ENCODE measurements at regions not wholly inside any gene's neighbourhood (a gene's known extent, or its start where the extent isn't known, plus 50 kb on each side); places are given as distances from the start of the nearest gene placed in this dataset.
"Not testable (repeated sequence)": the region's sequence is repeated elsewhere in the genome, so short reads cannot be mapped to it uniquely, and the experiment has no call there.

DNA sequence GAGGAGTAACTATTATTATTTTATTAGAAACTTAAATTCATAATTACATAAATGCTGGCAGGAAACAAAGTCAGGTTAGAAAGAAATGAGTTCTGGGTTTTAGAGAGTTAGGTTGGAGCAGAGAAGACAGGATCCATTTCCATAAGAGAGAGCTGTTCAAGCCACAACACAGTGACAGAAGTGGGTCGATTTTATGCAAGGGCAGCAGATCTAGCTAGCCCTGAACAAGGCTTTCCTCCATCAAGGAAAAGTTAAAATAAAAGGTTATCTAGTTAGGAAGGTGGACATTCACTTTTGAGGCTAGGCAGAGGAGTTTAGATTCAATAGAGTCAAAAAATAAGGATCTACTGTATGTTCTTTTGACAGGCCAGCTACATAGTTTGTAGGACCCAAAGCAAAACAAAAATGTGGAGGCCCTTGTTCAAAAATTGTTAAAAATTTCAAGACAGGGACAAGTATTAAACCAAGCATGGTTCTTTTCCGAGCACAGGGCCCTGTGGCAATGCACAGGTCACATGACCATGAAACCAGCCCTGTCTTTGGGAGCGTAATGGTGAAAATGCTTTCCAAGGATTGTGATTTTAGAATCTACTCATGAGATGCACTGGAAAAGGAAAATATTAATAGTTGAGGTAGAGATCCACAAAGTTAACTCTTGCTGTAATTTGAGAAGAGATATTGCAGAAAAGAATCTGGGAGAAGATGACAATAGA, 91.2 kb upstream of the CREB1 start:
- Mint-ChIP-seq H3K27me3 (peaks cover 2% of the 10 kb centered on the region), H3K9me3 (ENCODE audit: insufficient read depth) (peaks cover 3% of the 10 kb centered on the region), H3K4me1 (no peaks in the 10 kb centered on the region), H3K27ac (no peak overlapping the region), H3K4me3 (no peak overlapping the region)
- Histone ChIP-seq H3K79me2 (ENCODE audit: control insufficient read depth, insufficient read depth, low read length) (no peaks in the 10 kb centered on the region), H3K27ac (ENCODE audit: low read length in 2 of 2) (no peak overlapping the region), H4K20me1 (ENCODE audit: control insufficient read depth, insufficient read depth, low read length, poor library complexity, severe bottlenecking) (no peaks in the 10 kb centered on the region), H3K9ac (ENCODE audit: low read length) (no peak overlapping the region), H3K27me3 (replicated peaks in 1 of 4; ENCODE audit: control extremely low read depth in 1 of 4, control insufficient read depth in 3 of 4, insufficient read depth in 4 of 4, low read length in 3 of 4) (no peaks in the 10 kb centered on the region), H3K9me3 (ENCODE audit: control extremely low read depth in 1 of 3, control insufficient read depth in 2 of 3, insufficient read depth in 1 of 3, low read length in 2 of 3) (no peaks in the 10 kb centered on the region), H3K4me2 (replicated peaks; ENCODE audit: low read depth, low read length, poor library complexity, severe bottlenecking) (no peak overlapping the region), H2AFZ (ENCODE audit: insufficient read depth, low read depth, low read length, poor library complexity, severe bottlenecking) (no peak overlapping the region), H3K4me3 (ENCODE audit: control extremely low read depth in 1 of 5, extremely low read depth in 1 of 5, insufficient read depth in 1 of 5, low read depth in 2 of 5, low read length in 4 of 5) (no peak overlapping the region), H3K4me1 (ENCODE audit: control insufficient read depth in 2 of 2, insufficient read depth in 2 of 2, low read length in 2 of 2) (no peaks in the 10 kb centered on the region), H3K36me3 (replicated peaks in 1 of 2; ENCODE audit: control extremely low read depth in 1 of 2, control insufficient read depth in 1 of 2, extremely low read depth in 1 of 2, insufficient read depth in 2 of 2, low read length in 1 of 2) (no peaks in the 10 kb centered on the region)
- DNase-seq, result no peak
- ChIA-PET CTCF (no interaction called here), POLR2A (no interaction called here)
- WGBS (ENCODE audit: insufficient coverage), result 86% methylated on average over 3 of the region's 3 CpGs
- TF ChIP-seq EZH2 (IDR thresholded peaks at IDR 0.05; ENCODE audit: borderline replicate concordance, insufficient read depth, low read depth, low read length, poor library complexity, severe bottlenecking), result no peak
- no peak for ATAC-seq (ENCODE audit: low read depth)
- intact Hi-C loops (cut with micrococcal nuclease), result no loop called here

DNA sequence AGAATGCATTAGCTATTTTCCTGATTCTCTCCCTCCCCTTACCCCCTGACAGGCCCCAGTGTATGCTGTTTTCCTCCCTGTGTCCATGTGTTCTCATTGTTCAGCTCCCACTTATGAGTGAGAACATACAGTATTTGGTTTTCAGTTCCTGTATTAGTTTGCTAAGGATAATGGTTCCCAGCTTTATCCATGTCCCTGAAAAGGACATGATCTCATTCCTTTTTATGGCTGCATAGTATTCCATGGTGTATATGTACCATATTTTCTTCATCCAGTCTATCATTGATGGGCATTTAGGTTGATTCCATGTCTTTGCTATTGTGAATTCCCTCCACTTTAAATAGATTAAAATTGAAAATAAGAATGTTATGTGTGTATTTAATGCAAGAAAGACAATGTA, 89.9 kb upstream of the CREB1 start:
- CTCF ChIA-PET; H3K4me3 ChIP-seq (ENCODE audit: control extremely low read depth in 1 of 5, extremely low read depth in 1 of 5, insufficient read depth in 1 of 5, low read depth in 2 of 5, low read length in 4 of 5); H3K27me3 Mint-ChIP-seq; ATAC-seq (ENCODE audit: low read depth); H3K4me3 Mint-ChIP-seq; H3K9me3 ChIP-seq (ENCODE audit: control extremely low read depth in 1 of 3, control insufficient read depth in 2 of 3, insufficient read depth in 1 of 3, low read length in 2 of 3); H3K27ac Mint-ChIP-seq; H3K36me3 ChIP-seq (replicated peaks in 1 of 2; ENCODE audit: control extremely low read depth in 1 of 2, control insufficient read depth in 1 of 2, extremely low read depth in 1 of 2, insufficient read depth in 2 of 2, low read length in 1 of 2); H3K4me2 ChIP-seq (replicated peaks; ENCODE audit: low read depth, low read length, poor library complexity, severe bottlenecking); H3K9ac ChIP-seq (ENCODE audit: low read length); H3K4me1 ChIP-seq (ENCODE audit: control insufficient read depth in 2 of 2, insufficient read depth in 2 of 2, low read length in 2 of 2); H3K4me1 Mint-ChIP-seq; H3K9me3 Mint-ChIP-seq (ENCODE audit: insufficient read depth); DNase-seq; H2AFZ ChIP-seq (ENCODE audit: insufficient read depth, low read depth, low read length, poor library complexity, severe bottlenecking); H4K20me1 ChIP-seq (ENCODE audit: control insufficient read depth, insufficient read depth, low read length, poor library complexity, severe bottlenecking); intact Hi-C loops (cut with micrococcal nuclease); H3K79me2 ChIP-seq (ENCODE audit: control insufficient read depth, insufficient read depth, low read length); H3K27ac ChIP-seq (ENCODE audit: low read length in 2 of 2); H3K27me3 ChIP-seq (replicated peaks in 1 of 4; ENCODE audit: control extremely low read depth in 1 of 4, control insufficient read depth in 3 of 4, insufficient read depth in 4 of 4, low read length in 3 of 4): not testable (repeated sequence)
- POLR2A ChIA-PET, result interaction anchor here (0.8 kb wide), 1 partner anchor 540 kb away, joined by 7 read pairs; no protein-coding TSS in a partner anchor

Data from B cell (primary cell).